RPMI7951 (cell line): ENCODE measurements at regions not wholly inside any gene's neighbourhood (a gene's known extent, or its start where the extent isn't known, plus 50 kb on each side); places are given as distances from the start of the nearest gene placed in this dataset.
A peak's percentile ranks its signal among the peaks of the same experiment; 100 is the strongest.

ENCODE experiments used
- DNase-seq: peaks from one replicate; pipeline ENCODE4 v3.0.0-alpha.2; 2012; ENCODE audit warnings: low read depth

- DNase-seq, result no peak
These were observed 87.0 kb upstream of the EEA1 start for GRCh38 chr12:93015871-93016751.

- DNase-seq, result no peak
These were observed 87.8 kb upstream of the EEA1 start for GRCh38 chr12:93016752-93017350.

GRCh38 chr12:93018610-93019009 is 89.5 kb upstream of the EEA1 start:
- DNase-seq, result no peak

GRCh38 chr12:93019212-93019927 is 90.3 kb upstream of the EEA1 start:
- DNase-seq, result no peak

- DNase-seq, result no peak
These were observed 91.0 kb upstream of the EEA1 start for GRCh38 chr12:93019975-93020630.

GRCh38 chr12:93020631-93021597 is 91.8 kb upstream of the EEA1 start:
- DNase-seq, result no peak

GRCh38 chr12:93022603-93023340 is 93.7 kb upstream of the EEA1 start:
- peak; percentile 86 for DNase-seq

GRCh38 chr12:93025145-93026103 is 96.3 kb upstream of the EEA1 start:
- peak; percentile 53 for DNase-seq

GRCh38 chr12:93027041-93027440 is 97.9 kb upstream of the EEA1 start:
- DNase-seq, result no peak

- no peak for DNase-seq
These were observed 100.0 kb upstream of the EEA1 start for GRCh38 chr12:93029091-93029490.

- no peak for DNase-seq
These were observed 101.9 kb upstream of the EEA1 start for GRCh38 chr12:93031028-93031427.

- peak; percentile 13 for DNase-seq
These were observed 103.7 kb upstream of the EEA1 start for GRCh38 chr12:93032758-93033157.

GRCh38 chr12:93033948-93034347 is 104.9 kb upstream of the EEA1 start:
- no peak for DNase-seq

- no peak for DNase-seq
These were observed 110.0 kb upstream of the EEA1 start for GRCh38 chr12:93039062-93039461.

- DNase-seq, result no peak
These were observed 110.8 kb upstream of the EEA1 start for GRCh38 chr12:93039930-93040329.

- no peak for DNase-seq
These were observed 111.3 kb upstream of the EEA1 start for GRCh38 chr12:93040367-93040766.

- no peak for DNase-seq
These were observed 112.3 kb upstream of the EEA1 start for GRCh38 chr12:93041416-93041815.

GRCh38 chr12:93042283-93042682 is 113.2 kb upstream of the EEA1 start:
- no peak for DNase-seq

GRCh38 chr12:93042684-93043083 is 113.6 kb upstream of the EEA1 start:
- DNase-seq, result no peak
